Colonic mucosa (tissue), 4 donors: ENCODE measurements at regions not wholly inside any gene's neighbourhood (a gene's known extent, or its start where the extent isn't known, plus 50 kb on each side); places are given as distances from the start of the nearest gene placed in this dataset.
A peak's percentile ranks its signal among the peaks of the same experiment; 100 is the strongest.

Experiments used
- DNase-seq: peaks from one replicate; pipeline ENCODE4 v3.0.0-alpha.2; 2020
- H3K27ac ChIP-seq: fragments of 200-600 bp; one replicate; pipeline ENCODE4 v1.8.0; 2021
- H3K27me3 ChIP-seq: fragments of 200-600 bp; one replicate; pipeline ENCODE4 v1.8.0; 2021
- H3K36me3 ChIP-seq: fragments of 200-600 bp; one replicate; pipeline ENCODE4 v1.8.0; 2021
- H3K4me1 ChIP-seq: fragments of 200-600 bp; one replicate; pipeline ENCODE4 v1.8.0; 2021; ENCODE audit warnings: mild to moderate bottlenecking
- H3K4me3 ChIP-seq: fragments of 200-600 bp; one replicate; pipeline ENCODE4 v1.8.0; 2021
- H3K9ac ChIP-seq, 2 donors: one replicate each; pipeline ENCODE4 v1.7.0; 2013; ENCODE audit warnings: control low read depth in 2 of 2, low read depth in 2 of 2, low read length in 2 of 2
- H3K9me3 ChIP-seq: fragments of 200-600 bp; one replicate; pipeline ENCODE4 v1.8.0; 2021
- intact Hi-C: fragments of 100-400 bp; cut with DNase I; formaldehyde crosslinking; loops from one replicate; pipeline ENCODE4 v1.14.1; 2022
- TF ChIP-seq, protein P1 (sequence below): fragments of 200-600 bp; IDR thresholded peaks from one replicate; pipeline ENCODE4 v1.8.0; 2022; ENCODE audit warnings: antibody characterized with exemption, mild to moderate bottlenecking
- donor health status: healthy.
- donor health status: DM: no; HTN: no; CAD: no.
- donor health status: DM: no; HTN: no; CAD: no.

DNA sequence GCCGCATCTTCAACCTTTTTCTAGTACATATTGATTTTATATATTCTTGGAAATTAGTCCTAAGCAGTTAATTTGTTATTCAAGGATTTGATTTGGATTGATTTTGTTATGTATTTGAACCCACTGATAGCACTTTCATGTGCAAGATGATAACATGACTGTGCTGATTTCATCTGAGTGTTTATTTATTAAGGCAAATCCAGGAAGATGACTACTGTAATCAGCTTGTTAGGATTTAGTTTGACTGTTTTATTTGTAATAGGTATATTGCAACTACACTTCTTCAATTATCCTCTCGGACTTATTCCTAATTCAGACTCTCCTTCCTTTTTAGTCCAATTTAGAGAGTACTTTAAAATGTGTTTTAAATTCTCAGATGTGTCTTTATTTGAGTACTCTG is 75.1 kb upstream of the PRKG1 start:
- Histone ChIP-seq H3K9ac (no peak overlapping the region), H3K4me1 (no peaks in the 10 kb centered on the region), H3K9me3 (no peaks in the 10 kb centered on the region), H3K36me3 (no peaks in the 10 kb centered on the region), H3K4me3 (no peak overlapping the region), H3K27ac (no peak overlapping the region), H3K27me3 (no peaks in the 10 kb centered on the region)
- TF ChIP-seq, protein P1, sequence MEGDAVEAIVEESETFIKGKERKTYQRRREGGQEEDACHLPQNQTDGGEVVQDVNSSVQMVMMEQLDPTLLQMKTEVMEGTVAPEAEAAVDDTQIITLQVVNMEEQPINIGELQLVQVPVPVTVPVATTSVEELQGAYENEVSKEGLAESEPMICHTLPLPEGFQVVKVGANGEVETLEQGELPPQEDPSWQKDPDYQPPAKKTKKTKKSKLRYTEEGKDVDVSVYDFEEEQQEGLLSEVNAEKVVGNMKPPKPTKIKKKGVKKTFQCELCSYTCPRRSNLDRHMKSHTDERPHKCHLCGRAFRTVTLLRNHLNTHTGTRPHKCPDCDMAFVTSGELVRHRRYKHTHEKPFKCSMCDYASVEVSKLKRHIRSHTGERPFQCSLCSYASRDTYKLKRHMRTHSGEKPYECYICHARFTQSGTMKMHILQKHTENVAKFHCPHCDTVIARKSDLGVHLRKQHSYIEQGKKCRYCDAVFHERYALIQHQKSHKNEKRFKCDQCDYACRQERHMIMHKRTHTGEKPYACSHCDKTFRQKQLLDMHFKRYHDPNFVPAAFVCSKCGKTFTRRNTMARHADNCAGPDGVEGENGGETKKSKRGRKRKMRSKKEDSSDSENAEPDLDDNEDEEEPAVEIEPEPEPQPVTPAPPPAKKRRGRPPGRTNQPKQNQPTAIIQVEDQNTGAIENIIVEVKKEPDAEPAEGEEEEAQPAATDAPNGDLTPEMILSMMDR: no peak
- DNase-seq: no peak
- intact Hi-C loops: no loop called here

DNA sequence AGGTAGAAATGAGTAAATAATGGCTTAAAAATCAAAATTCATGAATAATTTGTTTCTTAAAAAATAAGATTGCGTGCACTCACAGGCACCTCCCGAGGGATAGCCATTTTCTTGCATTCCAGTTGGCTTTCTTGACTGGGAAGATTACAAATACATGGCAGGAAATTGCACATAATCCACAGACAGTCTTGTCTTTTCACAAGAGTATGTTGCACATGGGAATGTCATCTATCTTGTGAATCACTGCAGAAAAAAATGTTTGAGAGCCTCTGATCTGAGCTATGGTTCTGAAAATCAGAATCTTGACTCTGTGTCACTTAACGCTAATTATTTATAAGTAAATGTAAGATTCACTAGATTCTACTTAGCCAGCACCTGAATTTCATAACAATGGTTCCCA is 74.1 kb upstream of the PRKG1 start:
- intact Hi-C loops: no loop called here
- H3K9ac ChIP-seq: no peak overlapping the region
- H3K36me3 ChIP-seq: no peaks in the 10 kb centered on the region
- H3K27me3 ChIP-seq: no peaks in the 10 kb centered on the region
- H3K27ac ChIP-seq: no peak overlapping the region
- no peaks in the 10 kb centered on the region for H3K9me3 ChIP-seq
- no peaks in the 10 kb centered on the region for H3K4me1 ChIP-seq
- TF ChIP-seq, protein P1: no peak
- DNase-seq: no peak
- H3K4me3 ChIP-seq: no peak overlapping the region

DNA sequence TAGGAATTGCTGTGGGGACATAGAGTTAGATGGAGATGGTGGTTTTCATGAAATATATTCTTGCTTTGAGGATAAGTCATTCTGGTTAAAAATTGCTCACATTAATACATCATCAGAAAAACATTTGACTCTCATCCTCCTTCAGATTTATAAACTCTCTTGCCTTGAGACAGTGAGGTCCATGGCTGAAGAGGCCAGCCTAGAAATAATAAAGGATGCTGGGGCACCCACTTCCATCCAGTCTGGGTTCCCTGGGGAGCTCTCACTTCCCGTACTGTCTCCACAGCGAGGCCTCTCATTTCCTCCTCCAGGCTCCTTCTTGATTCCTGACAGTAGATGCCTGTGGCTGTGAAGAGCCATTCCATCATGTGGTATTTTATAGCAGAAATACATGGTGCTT is 73.3 kb upstream of the PRKG1 start:
- Histone ChIP-seq H3K27me3 (no peaks in the 10 kb centered on the region), H3K4me1 (no peaks in the 10 kb centered on the region), H3K4me3 (no peak overlapping the region), H3K27ac (no peak overlapping the region), H3K9ac (no peak overlapping the region), H3K9me3 (no peaks in the 10 kb centered on the region), H3K36me3 (no peaks in the 10 kb centered on the region)
- TF ChIP-seq, protein P1: no peak
- intact Hi-C loops: no loop called here
- DNase-seq: no peak

DNA sequence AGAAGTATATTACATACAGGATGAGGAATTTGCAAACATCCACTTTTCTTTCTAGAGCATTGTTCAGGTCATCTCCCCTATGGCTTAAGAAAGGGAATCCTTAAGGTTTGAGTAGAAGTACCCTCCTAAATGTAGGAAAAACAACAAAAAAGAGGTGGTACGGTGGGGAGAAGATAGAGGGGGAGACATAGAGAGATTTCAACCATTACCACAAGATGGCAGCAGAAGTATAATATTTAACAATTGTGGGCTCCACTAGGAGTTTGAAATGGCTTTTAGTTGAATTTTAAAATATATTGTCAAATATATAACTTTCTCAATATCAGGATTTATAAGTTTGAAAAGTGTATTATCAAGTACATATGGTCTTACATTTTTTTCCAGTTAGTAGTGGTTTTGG is 72.7 kb upstream of the PRKG1 start:
- intact Hi-C loops: no loop called here
- TF ChIP-seq, protein P1: peak; percentile 48
- no peak for DNase-seq
- Histone ChIP-seq H3K36me3 (no peaks in the 10 kb centered on the region), H3K4me3 (no peak overlapping the region), H3K9ac (no peak overlapping the region), H3K4me1 (no peaks in the 10 kb centered on the region), H3K27ac (no peak overlapping the region), H3K27me3 (no peaks in the 10 kb centered on the region), H3K9me3 (no peaks in the 10 kb centered on the region)

DNA sequence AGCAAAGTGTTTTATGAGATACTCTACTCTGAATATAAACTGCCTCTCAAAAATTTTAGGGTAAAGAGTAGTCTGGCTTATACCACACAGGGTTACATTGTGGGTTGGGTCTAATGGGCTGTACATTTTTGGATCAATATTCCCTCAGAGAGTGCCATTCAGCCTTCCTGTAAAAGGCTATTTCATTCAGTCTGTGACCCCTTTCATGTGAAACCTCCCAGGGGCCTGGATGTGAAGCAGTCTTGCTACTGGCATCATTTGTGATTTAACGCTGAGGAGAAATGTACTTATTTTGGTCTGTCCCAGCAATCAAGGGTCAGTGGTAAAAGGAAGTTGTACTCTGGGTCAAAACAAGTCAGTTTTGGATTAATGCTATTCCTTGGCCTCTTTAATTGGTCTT is 71.8 kb upstream of the PRKG1 start:
- Histone ChIP-seq H3K36me3 (no peaks in the 10 kb centered on the region), H3K9ac (no peak overlapping the region), H3K27ac (no peak overlapping the region), H3K4me1 (no peaks in the 10 kb centered on the region), H3K9me3 (no peaks in the 10 kb centered on the region), H3K27me3 (no peaks in the 10 kb centered on the region), H3K4me3 (no peak overlapping the region)
- intact Hi-C loops: no loop called here
- no peak for DNase-seq
- TF ChIP-seq, protein P1: no peak

DNA sequence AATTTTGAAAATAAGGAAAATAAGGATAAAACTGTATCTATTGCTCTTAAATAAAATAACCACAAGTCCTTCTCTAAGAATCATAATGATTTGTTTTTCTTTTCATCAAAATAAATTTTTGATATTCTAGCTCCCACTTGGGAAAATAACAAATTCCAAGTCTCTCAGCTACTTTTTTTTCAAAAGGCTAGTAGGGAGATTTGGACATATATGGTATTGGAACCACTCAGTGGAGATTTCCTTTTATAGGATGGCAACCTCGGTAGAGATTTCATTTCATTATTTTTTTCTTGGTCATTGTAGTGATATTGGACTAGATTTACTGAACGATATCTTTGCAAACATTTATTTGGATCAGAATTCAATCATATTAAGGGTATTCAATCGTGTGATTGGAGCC is 69.5 kb upstream of the PRKG1 start:
- Histone ChIP-seq H3K36me3 (no peaks in the 10 kb centered on the region), H3K4me3 (no peak overlapping the region), H3K27me3 (no peaks in the 10 kb centered on the region), H3K9me3 (no peaks in the 10 kb centered on the region), H3K4me1 (no peaks in the 10 kb centered on the region), H3K9ac (no peak overlapping the region), H3K27ac (no peak overlapping the region)
- intact Hi-C loops: no loop called here
- DNase-seq: no peak
- TF ChIP-seq, protein P1: no peak
